Stimulated activated CD8-positive, alpha-beta memory T cell treated with anti-CD3 and anti-CD28 coated beads, Interleukin-12 subunit alpha, Interleukin-12 subunit beta, amount 100 ng/mL, for 24 hours (primary cell): ENCODE measurements at regions not wholly inside any gene's neighbourhood (a gene's known extent, or its start where the extent isn't known, plus 50 kb on each side); places are given as distances from the start of the nearest gene placed in this dataset.

Experiments used
- DNase-seq: peaks from one replicate; pipeline ENCODE4 v3.0.0-alpha.2; 2020; ENCODE audit errors: extremely low read depth

GRCh38 chr16:51797669-51798259, 646.7 kb upstream of the SALL1 start:
- DNase-seq = no peak

GRCh38 chr16:51779240-51779639, 628.2 kb upstream of the SALL1 start:
- DNase-seq = no peak

- DNase-seq = no peak
These were observed 622.2 kb upstream of the SALL1 start for GRCh38 chr16:51773071-51773890.

- no peak for DNase-seq
These were observed 615.7 kb upstream of the SALL1 start for GRCh38 chr16:51766739-51767138.

GRCh38 chr16:51763072-51763661, 612.1 kb upstream of the SALL1 start:
- DNase-seq = no peak

- DNase-seq = peak; percentile 14
These were observed 611.3 kb upstream of the SALL1 start for GRCh38 chr16:51762081-51762996.

- DNase-seq = no peak
These were observed 609.9 kb upstream of the SALL1 start for GRCh38 chr16:51761001-51761400.

GRCh38 chr16:51759999-51760398, 608.9 kb upstream of the SALL1 start:
- no peak for DNase-seq

- DNase-seq = no peak
These were observed 608.3 kb upstream of the SALL1 start for GRCh38 chr16:51759329-51759728.

- DNase-seq = no peak
These were observed 606.9 kb upstream of the SALL1 start for GRCh38 chr16:51757921-51758479.

- no peak for DNase-seq
These were observed 606.4 kb upstream of the SALL1 start for GRCh38 chr16:51757505-51757904.

GRCh38 chr16:51757124-51757470, 606.0 kb upstream of the SALL1 start:
- DNase-seq = no peak

GRCh38 chr16:51756447-51757123, 605.5 kb upstream of the SALL1 start:
- DNase-seq = no peak

GRCh38 chr16:51755577-51756355, 604.7 kb upstream of the SALL1 start:
- DNase-seq = no peak

GRCh38 chr16:51755039-51755501, 604.0 kb upstream of the SALL1 start:
- DNase-seq = no peak

GRCh38 chr16:51753467-51754127, 602.5 kb upstream of the SALL1 start:
- DNase-seq = no peak

- no peak for DNase-seq
These were observed 601.4 kb upstream of the SALL1 start for GRCh38 chr16:51752438-51752995.

- no peak for DNase-seq
These were observed 596.3 kb upstream of the SALL1 start for GRCh38 chr16:51747329-51747728.

GRCh38 chr16:51734220-51734619, 583.1 kb upstream of the SALL1 start:
- DNase-seq = no peak
